K562 (cell line): ENCODE measurements at regions not wholly inside any gene's neighbourhood (a gene's known extent, or its start where the extent isn't known, plus 50 kb on each side); places are given as distances from the start of the nearest gene placed in this dataset.

Source experiments
- ATAC-seq: fragments of 200-7000 bp; cut with Tn5 transposase; 3 replicates; pipeline ENCODE4 v1.9.1; 2020; ENCODE audit warnings: moderate library complexity
- BruUV-seq: library from RNA; stranded (reverse); fragments of 400-500 nt; replicated peaks from 2 replicates; lab custom pipeline; 2021; lab: Mats Ljungman, UMichigan
- CTCF ChIA-PET: fragments of 300-600 bp; formaldehyde crosslinking; extraction: SDS; loops from one replicate; lab custom pipeline; 2021; ENCODE audit warnings: low intra/inter-chr PET ratio; lab: Yijun Ruan, JAX
- POLR2A ChIA-PET: fragments of 300-600, 350-650 bp; sonication (Branson Sonifier 250); formaldehyde crosslinking; extraction: SDS; loops from one replicate; lab custom pipeline; 2021; ENCODE audit warnings: antibody characterized with exemption, inconsistent platforms; lab: Yijun Ruan, JAX
- DNase-seq, 4 experiments: peaks; one replicate each; pipeline versions ENCODE4 v3.0.0 to v3.0.0-alpha.2; 2011 to 2018; ENCODE audit warnings: low spot score in 3 of 4, mixed read lengths in 3 of 4; ENCODE audit errors: extremely low read depth in 1 of 4
- FAIRE-seq: peaks from 2 replicates; lab custom pipeline; 2011; peaks lifted over from hg19 to GRCh38; lab: Jason Lieb, UNC
- H2AFZ ChIP-seq: 2 replicates; pipeline ENCODE4 v1.6.0; 2011; ENCODE audit warnings: low read depth, low read length, control low read depth, inconsistent platforms
- H3K27ac ChIP-seq: fragments of 200-600 bp; 3 replicates; pipeline ENCODE4 v1.8.0; 2011; ENCODE audit warnings: low read depth, mild to moderate bottlenecking, control low read depth, inconsistent platforms, low read length, moderate library complexity, mixed read lengths; ENCODE audit errors: extremely low read depth
- H3K27me3 ChIP-seq, 2 experiments: fragments of 300-600 bp in 1 of 2; 2 replicates in 1 of 2; 3 replicates in 1 of 2; pipeline versions ENCODE4 v1.6.0 to v1.8.0; 2011; ENCODE audit warnings: inconsistent platforms in 2 of 2, low read length in 2 of 2, mild to moderate bottlenecking in 1 of 2, mixed read lengths in 1 of 2, moderate library complexity in 1 of 2; ENCODE audit not compliant: control insufficient read depth in 2 of 2, insufficient read depth in 2 of 2
- H3K36me3 ChIP-seq: fragments of 300-600 bp; 3 replicates; pipeline ENCODE4 v1.8.0; 2011; ENCODE audit warnings: mild to moderate bottlenecking, low read length, inconsistent platforms; ENCODE audit not compliant: control insufficient read depth, insufficient read depth
- H3K4me1 ChIP-seq, 2 experiments: fragments of 200-600 bp in 1 of 2; replicated peaks in 1 of 2; 2 replicates in 1 of 2; 3 replicates in 1 of 2; pipeline versions ENCODE4 v1.5.1 to v1.8.0; 2011; ENCODE audit warnings: inconsistent platforms in 2 of 2, low read length in 2 of 2, mild to moderate bottlenecking in 1 of 2, mixed read lengths in 1 of 2, moderate library complexity in 1 of 2; ENCODE audit not compliant: control insufficient read depth in 2 of 2, insufficient read depth in 2 of 2
- H3K4me2 ChIP-seq: 2 replicates; pipeline ENCODE4 v1.6.1; 2011; ENCODE audit warnings: low read length, control low read depth, inconsistent platforms, mixed read lengths; ENCODE audit not compliant: insufficient read depth
- H3K4me3 ChIP-seq: fragments of 200-600 bp; sonication (generic), shearing (Covaris generic); 2 replicates; pipeline ENCODE4 v1.5.1; 2016; ENCODE audit warnings: control low read depth, inconsistent platforms
- H3K79me2 ChIP-seq: fragments of 200-600 bp; 3 replicates; pipeline ENCODE4 v1.8.0; 2011; ENCODE audit warnings: low read length, inconsistent platforms; ENCODE audit not compliant: control insufficient read depth, insufficient read depth
- H3K9ac ChIP-seq, 2 experiments: 2 replicates each; pipeline versions ENCODE4 v1.6.0 to v1.6.1; 2011; ENCODE audit warnings: low read depth in 2 of 2, low read length in 2 of 2, control low read depth in 1 of 2, inconsistent platforms in 1 of 2, mild to moderate bottlenecking in 1 of 2, mixed read lengths in 1 of 2; ENCODE audit not compliant: insufficient read depth in 1 of 2
- H3K9me1 ChIP-seq: one replicate; pipeline ENCODE4 v1.6.0; 2011; ENCODE audit warnings: inconsistent platforms, mild to moderate bottlenecking, low read length, moderate library complexity; ENCODE audit not compliant: control insufficient read depth, insufficient read depth
- H3K9me3 ChIP-seq: replicated peaks from 2 replicates; pipeline ENCODE4 v1.5.1; 2011; ENCODE audit warnings: low read depth, low read length, inconsistent platforms; ENCODE audit not compliant: control insufficient read depth, insufficient read depth
- H4K20me1 ChIP-seq: replicated peaks from 2 replicates; pipeline ENCODE4 v1.6.1; 2011; ENCODE audit warnings: low read length, inconsistent platforms, mixed read lengths; ENCODE audit not compliant: control insufficient read depth, insufficient read depth
- BRCA1 ChIP-seq, 2 experiments: fragments of 450-650 bp in 1 of 2; sonication (generic) in 1 of 2; formaldehyde crosslinking in 1 of 2; IDR thresholded peaks; 2 replicates each; pipeline versions ENCODE4 v1.5.0 to v1.6.1; 2017 to 2020; ENCODE audit warnings: mild to moderate bottlenecking in 1 of 2, missing genetic modification reagents in 1 of 2
- CTBP1 ChIP-seq: fragments of 450-650 bp; IDR thresholded peaks from 2 replicates; pipeline ENCODE4 v1.6.1; 2016; ENCODE audit warnings: borderline replicate concordance
- GATAD2A ChIP-seq: fragments of 450-650 bp; IDR thresholded peaks from 2 replicates; pipeline ENCODE4 v1.6.1; 2017
- RB1 ChIP-seq: fragments of 450-650 bp; IDR thresholded peaks from 2 replicates; pipeline ENCODE4 v1.6.1; 2017; ENCODE audit warnings: low read depth, mild to moderate bottlenecking
- RBM25 ChIP-seq: fragments of 200-400 bp; formaldehyde crosslinking; IDR thresholded peaks from 2 replicates; pipeline ENCODE4 v1.6.1; 2018; ENCODE audit warnings: low read length, low read depth, moderate library complexity; ENCODE audit not compliant: severe bottlenecking
- RFX7 ChIP-seq: fragments of 250-450 bp; sonication (Bioruptor Pico); IDR thresholded peaks from 2 replicates; pipeline ENCODE4 v1.5.1; 2021; ENCODE audit warnings: mild to moderate bottlenecking
- U2AF2 ChIP-seq: fragments of 200-400 bp; formaldehyde crosslinking; optimal IDR thresholded peaks from 2 replicates; pipeline ENCODE3; 2017; ENCODE audit warnings: low read depth, mild to moderate bottlenecking, low read length
- WGBS: fragments of 100-300 bp; shearing (Covaris generic); methylation state at CpG from one replicate; pipeline ENCODE4 v1.1.6; 2016; ENCODE audit warnings: low coverage, mixed read lengths; ENCODE audit not compliant: insufficient coverage; ENCODE audit errors: missing lambda C conversion rate; 5-methylcytosine and 5-hydroxymethylcytosine counted together
- in situ Hi-C: fragments of 300-500 bp; cut with MboI; formaldehyde crosslinking; loops from 4 replicates; pipeline ENCODE4 v1.15.0; 2018; ENCODE audit warnings: inconsistent platforms, mixed read lengths
- intact Hi-C: fragments of 100-400 bp; cut with micrococcal nuclease; formaldehyde crosslinking; loops from 2 replicates; pipeline ENCODE4 v1.14.2; 2022
- TF ChIP-seq, protein P1 (sequence below): sonication (generic); formaldehyde crosslinking; IDR thresholded peaks from 2 replicates; pipeline ENCODE4 v1.8.0; 2022; ENCODE audit warnings: missing genetic modification reagents, mild to moderate bottlenecking, moderate library complexity, borderline replicate concordance
- TF ChIP-seq, protein P2 (sequence below): sonication (generic); formaldehyde crosslinking; IDR thresholded peaks from 2 replicates; pipeline ENCODE4 v1.8.0; 2023; ENCODE audit warnings: missing genetic modification reagents, mild to moderate bottlenecking, borderline replicate concordance

DNA sequence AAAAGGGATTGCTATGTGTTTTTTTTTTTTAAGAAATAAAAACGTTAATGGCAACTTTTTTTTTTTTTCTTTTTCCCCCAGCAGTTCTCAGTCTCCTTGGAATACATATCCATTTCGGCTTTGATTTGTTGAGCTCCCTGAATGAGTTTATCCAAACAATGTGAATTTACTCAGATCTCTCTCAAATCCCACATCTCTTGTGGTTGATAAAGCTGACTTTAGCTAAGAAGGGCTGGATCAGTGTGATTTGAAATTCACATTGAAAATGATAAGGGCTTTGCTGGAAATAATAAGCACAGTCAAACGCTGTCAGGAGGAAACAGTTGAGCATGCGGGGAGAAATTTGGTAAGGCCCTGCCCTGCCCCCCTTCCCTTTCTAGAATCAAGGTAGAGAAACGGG is 74.1 kb upstream of the IRX3 start (continued):
- TF ChIP-seq RB1 = no peak
- TF ChIP-seq CTBP1 = no peak
- no peak for TF ChIP-seq BRCA1 (IDR thresholded peaks at IDR 0.05)
- TF ChIP-seq BRCA1 (CRISPR knock-in tag; IDR thresholded peaks at IDR 0.05) = no peak
- TF ChIP-seq, protein P1, sequence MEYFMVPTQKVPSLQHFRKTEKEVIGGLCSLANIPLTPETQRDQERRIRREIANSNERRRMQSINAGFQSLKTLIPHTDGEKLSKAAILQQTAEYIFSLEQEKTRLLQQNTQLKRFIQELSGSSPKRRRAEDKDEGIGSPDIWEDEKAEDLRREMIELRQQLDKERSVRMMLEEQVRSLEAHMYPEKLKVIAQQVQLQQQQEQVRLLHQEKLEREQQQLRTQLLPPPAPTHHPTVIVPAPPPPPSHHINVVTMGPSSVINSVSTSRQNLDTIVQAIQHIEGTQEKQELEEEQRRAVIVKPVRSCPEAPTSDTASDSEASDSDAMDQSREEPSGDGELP (CRISPR knock-in tag) = no peak
- TF ChIP-seq RFX7 (CRISPR knock-in tag) = no peak
- no peak for TF ChIP-seq U2AF2

DNA sequence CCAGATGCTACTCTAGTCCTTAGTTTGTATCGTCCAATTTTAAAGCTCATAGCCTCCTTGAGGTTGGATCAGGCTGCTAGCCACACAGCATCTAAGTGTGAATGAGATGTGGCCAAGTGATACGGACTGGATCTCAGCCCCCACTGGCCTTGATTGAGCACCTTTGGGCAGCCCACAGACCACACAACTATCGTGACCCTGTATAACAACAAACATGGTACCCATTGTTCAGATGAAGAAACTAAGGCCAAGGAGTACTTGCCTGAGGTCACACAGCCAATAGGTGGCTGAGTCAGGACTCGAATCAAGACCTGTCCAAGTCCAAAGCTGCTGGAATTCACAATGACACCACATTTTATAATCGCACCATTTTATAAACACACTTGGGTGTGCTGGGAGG is 73.0 kb upstream of the IRX3 start:
- WGBS = 0% methylated on average over 4 of the region's 5 CpGs
- Histone ChIP-seq H3K9me3 (no peaks in the 10 kb centered on the region), H4K20me1 (no peaks in the 10 kb centered on the region), H3K4me2 (no peak overlapping the region), H3K9ac (no peak overlapping the region), H3K79me2 (no peaks in the 10 kb centered on the region), H2AFZ (no peak overlapping the region), H3K4me1 (no peaks in the 10 kb centered on the region), H3K36me3 (no peaks in the 10 kb centered on the region), H3K9me1 (no peaks in the 10 kb centered on the region), H3K27me3 (peaks cover 3 to 25% of the 10 kb centered on the region in 2 experiments; a peak in 3 of 5 replicates), H3K4me3 (no peak overlapping the region), H3K27ac (no peak overlapping the region)
- DNase-seq = no peak
- intact Hi-C loops = no loop called here
- no TSS peak for BruUV-seq
- in situ Hi-C loops = no loop called here
- CTCF ChIA-PET = no interaction called here
- TF ChIP-seq RBM25 (peak; percentile 25), GATAD2A (no peak)
- TF ChIP-seq, protein P2, sequence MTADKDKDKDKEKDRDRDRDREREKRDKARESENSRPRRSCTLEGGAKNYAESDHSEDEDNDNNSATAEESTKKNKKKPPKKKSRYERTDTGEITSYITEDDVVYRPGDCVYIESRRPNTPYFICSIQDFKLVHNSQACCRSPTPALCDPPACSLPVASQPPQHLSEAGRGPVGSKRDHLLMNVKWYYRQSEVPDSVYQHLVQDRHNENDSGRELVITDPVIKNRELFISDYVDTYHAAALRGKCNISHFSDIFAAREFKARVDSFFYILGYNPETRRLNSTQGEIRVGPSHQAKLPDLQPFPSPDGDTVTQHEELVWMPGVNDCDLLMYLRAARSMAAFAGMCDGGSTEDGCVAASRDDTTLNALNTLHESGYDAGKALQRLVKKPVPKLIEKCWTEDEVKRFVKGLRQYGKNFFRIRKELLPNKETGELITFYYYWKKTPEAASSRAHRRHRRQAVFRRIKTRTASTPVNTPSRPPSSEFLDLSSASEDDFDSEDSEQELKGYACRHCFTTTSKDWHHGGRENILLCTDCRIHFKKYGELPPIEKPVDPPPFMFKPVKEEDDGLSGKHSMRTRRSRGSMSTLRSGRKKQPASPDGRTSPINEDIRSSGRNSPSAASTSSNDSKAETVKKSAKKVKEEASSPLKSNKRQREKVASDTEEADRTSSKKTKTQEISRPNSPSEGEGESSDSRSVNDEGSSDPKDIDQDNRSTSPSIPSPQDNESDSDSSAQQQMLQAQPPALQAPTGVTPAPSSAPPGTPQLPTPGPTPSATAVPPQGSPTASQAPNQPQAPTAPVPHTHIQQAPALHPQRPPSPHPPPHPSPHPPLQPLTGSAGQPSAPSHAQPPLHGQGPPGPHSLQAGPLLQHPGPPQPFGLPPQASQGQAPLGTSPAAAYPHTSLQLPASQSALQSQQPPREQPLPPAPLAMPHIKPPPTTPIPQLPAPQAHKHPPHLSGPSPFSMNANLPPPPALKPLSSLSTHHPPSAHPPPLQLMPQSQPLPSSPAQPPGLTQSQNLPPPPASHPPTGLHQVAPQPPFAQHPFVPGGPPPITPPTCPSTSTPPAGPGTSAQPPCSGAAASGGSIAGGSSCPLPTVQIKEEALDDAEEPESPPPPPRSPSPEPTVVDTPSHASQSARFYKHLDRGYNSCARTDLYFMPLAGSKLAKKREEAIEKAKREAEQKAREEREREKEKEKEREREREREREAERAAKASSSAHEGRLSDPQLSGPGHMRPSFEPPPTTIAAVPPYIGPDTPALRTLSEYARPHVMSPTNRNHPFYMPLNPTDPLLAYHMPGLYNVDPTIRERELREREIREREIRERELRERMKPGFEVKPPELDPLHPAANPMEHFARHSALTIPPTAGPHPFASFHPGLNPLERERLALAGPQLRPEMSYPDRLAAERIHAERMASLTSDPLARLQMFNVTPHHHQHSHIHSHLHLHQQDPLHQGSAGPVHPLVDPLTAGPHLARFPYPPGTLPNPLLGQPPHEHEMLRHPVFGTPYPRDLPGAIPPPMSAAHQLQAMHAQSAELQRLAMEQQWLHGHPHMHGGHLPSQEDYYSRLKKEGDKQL (CRISPR knock-in tag) = no peak
- no peak for ATAC-seq
- no peak for FAIRE-seq
- POLR2A ChIA-PET = no interaction called here
